Germinal center (tissue), 1 donor: ENCODE measurements at regions not wholly inside any gene's neighbourhood (a gene's known extent, or its start where the extent isn't known, plus 50 kb on each side); places are given as distances from the start of the nearest gene placed in this dataset.

Experiments
- DNase-seq: peaks from one replicate; pipeline ENCODE4 v3.0.0; 2012; ENCODE audit warnings: mixed read lengths, low spot score

- no peak for DNase-seq
Measured at GRCh38 chr3:144381607-144382006, 410.0 kb downstream of the DIPK2A start.

- no peak for DNase-seq
Measured at GRCh38 chr3:144384241-144384979, 412.8 kb downstream of the DIPK2A start.

- no peak for DNase-seq
Measured at GRCh38 chr3:144390786-144391185, 419.2 kb downstream of the DIPK2A start.

- no peak for DNase-seq
Measured at GRCh38 chr3:144391236-144391635, 419.6 kb downstream of the DIPK2A start.

GRCh38 chr3:144394032-144394431, 422.4 kb downstream of the DIPK2A start:
- DNase-seq: no peak

GRCh38 chr3:144402430-144402829, 430.8 kb downstream of the DIPK2A start:
- no peak for DNase-seq

GRCh38 chr3:144403040-144403457, 431.4 kb downstream of the DIPK2A start:
- DNase-seq: no peak

- no peak for DNase-seq
Measured at GRCh38 chr3:144407335-144407734, 435.7 kb downstream of the DIPK2A start.

- no peak for DNase-seq
Measured at GRCh38 chr3:144409319-144409718, 437.7 kb downstream of the DIPK2A start.

GRCh38 chr3:144413068-144413467, 441.4 kb downstream of the DIPK2A start:
- DNase-seq: no peak

GRCh38 chr3:144415492-144415891, 443.9 kb downstream of the DIPK2A start:
- no peak for DNase-seq

- DNase-seq: no peak
Measured at GRCh38 chr3:144424606-144425005, 453.0 kb downstream of the DIPK2A start.

- DNase-seq: no peak
Measured at GRCh38 chr3:144426366-144426765, 454.7 kb downstream of the DIPK2A start.

GRCh38 chr3:144426967-144427366, 455.3 kb downstream of the DIPK2A start:
- DNase-seq: no peak

- DNase-seq: no peak
Measured at GRCh38 chr3:144429719-144430121, 458.1 kb downstream of the DIPK2A start.

GRCh38 chr3:144431134-144431533, 459.5 kb downstream of the DIPK2A start:
- DNase-seq: no peak

GRCh38 chr3:144433006-144433405, 461.4 kb downstream of the DIPK2A start:
- DNase-seq: no peak

GRCh38 chr3:144437989-144438388, 466.4 kb downstream of the DIPK2A start:
- DNase-seq: no peak

GRCh38 chr3:144444061-144444460, 472.4 kb downstream of the DIPK2A start:
- DNase-seq: no peak

- no peak for DNase-seq
Measured at GRCh38 chr3:144444546-144444945, 472.9 kb downstream of the DIPK2A start.

GRCh38 chr3:144455841-144456440, 484.3 kb downstream of the DIPK2A start:
- DNase-seq: no peak

GRCh38 chr3:144457758-144458157, 486.1 kb downstream of the DIPK2A start:
- no peak for DNase-seq

GRCh38 chr3:144458283-144458682, 486.7 kb downstream of the DIPK2A start:
- no peak for DNase-seq

GRCh38 chr3:144462337-144462736, 490.7 kb downstream of the DIPK2A start:
- no peak for DNase-seq
